WTC11 (cell line): ENCODE measurements at regions not wholly inside any gene's neighbourhood (a gene's known extent, or its start where the extent isn't known, plus 50 kb on each side); places are given as distances from the start of the nearest gene placed in this dataset.
A peak's percentile ranks its signal among the peaks of the same experiment; 100 is the strongest.
"Not testable (repeated sequence)": the region's sequence is repeated elsewhere in the genome, so short reads cannot be mapped to it uniquely, and the experiment has no call there.

ENCODE experiments used
- ATAC-seq: fragments of 200-7000 bp; cut with Tn5 transposase; 2 replicates; pipeline ENCODE4 v1.10.0; 2021; ENCODE audit warnings: mild to moderate bottlenecking, moderate library complexity
- CTCF ChIA-PET: fragments of 300-600 bp; sonication (Branson Sonifier 250); formaldehyde crosslinking; loops from one replicate; lab custom pipeline; 2021; ENCODE audit warnings: antibody characterized with exemption; lab: Charles Lee
- POLR2A ChIA-PET: fragments of 350-600 bp; sonication (Branson Sonifier 250); formaldehyde crosslinking; loops from one replicate; lab custom pipeline; 2021; ENCODE audit warnings: antibody characterized with exemption; lab: Charles Lee
- DNase-seq: peaks from one replicate; pipeline ENCODE4 v3.0.0; 2021; ENCODE audit warnings: low spot score
- H3K27ac Mint-ChIP-seq: 2 replicates; pipeline ENCODE4 v1.8.0; 2021; ENCODE audit warnings: mixed read lengths
- H3K27me3 Mint-ChIP-seq: 2 replicates; pipeline ENCODE4 v1.8.0; 2021; ENCODE audit warnings: low read depth, mild to moderate bottlenecking, moderate library complexity, mixed read lengths
- H3K36me3 Mint-ChIP-seq: 2 replicates; pipeline ENCODE4 v1.8.0; 2021; ENCODE audit warnings: mixed read lengths
- H3K4me1 Mint-ChIP-seq: 2 replicates; pipeline ENCODE4 v1.8.0; 2022; ENCODE audit warnings: mixed read lengths
- H3K4me3 Mint-ChIP-seq: 2 replicates; pipeline ENCODE4 v1.8.0; 2021; ENCODE audit warnings: mild to moderate bottlenecking, moderate library complexity, mixed read lengths
- H3K9me3 Mint-ChIP-seq: 2 replicates; pipeline ENCODE4 v1.8.0; 2021; ENCODE audit warnings: mixed read lengths
- CTCF ChIP-seq: fragments of 200-600 bp; IDR thresholded peaks from 2 replicates; pipeline ENCODE4 v1.8.0; 2022; ENCODE audit warnings: antibody characterized with exemption
- ERG ChIP-seq: fragments of 250-450 bp; sonication (Bioruptor Pico); IDR thresholded peaks from 2 replicates; pipeline ENCODE4 v1.8.0; 2021; ENCODE audit warnings: mild to moderate bottlenecking
- STAT6 ChIP-seq: sonication (generic); formaldehyde crosslinking; conservative IDR thresholded peaks from 2 replicates; pipeline ENCODE4 v1.8.1; 2023; ENCODE audit warnings: mild to moderate bottlenecking, low read depth, missing genetic modification reagents, moderate library complexity
- ZBTB21 ChIP-seq: sonication (generic); formaldehyde crosslinking; IDR thresholded peaks from 2 replicates; pipeline ENCODE4 v1.8.1; 2023; ENCODE audit warnings: mild to moderate bottlenecking, missing genetic modification reagents, borderline replicate concordance
- ZNF219 ChIP-seq: sonication (generic); formaldehyde crosslinking; IDR thresholded peaks from 2 replicates; pipeline ENCODE4 v1.8.0; 2023; ENCODE audit warnings: missing genetic modification reagents, mild to moderate bottlenecking, borderline replicate concordance
- ZNF317 ChIP-seq: sonication (generic); formaldehyde crosslinking; IDR thresholded peaks from 2 replicates; pipeline ENCODE4 v1.8.1; 2023; ENCODE audit warnings: low read depth, mild to moderate bottlenecking, moderate library complexity, missing genetic modification reagents, borderline replicate concordance
- ZNF396 ChIP-seq: fragments of 250-450 bp; sonication (Bioruptor Pico); IDR thresholded peaks from 2 replicates; pipeline ENCODE4 v1.8.0; 2021; ENCODE audit warnings: mild to moderate bottlenecking, moderate library complexity, borderline replicate concordance
- ZSCAN18 ChIP-seq: fragments of 250-450 bp; sonication (Bioruptor Pico); IDR thresholded peaks from 2 replicates; pipeline ENCODE4 v2.1.2; 2022; ENCODE audit warnings: mild to moderate bottlenecking, moderate library complexity

- Mint-ChIP-seq H3K27me3 (no peaks in the 10 kb centered on the region; the same call in 1 of the 2 replicates), H3K27ac (no peak overlapping the region), H3K9me3 (peaks cover 11% of the 10 kb centered on the region), H3K4me3 (no peak overlapping the region), H3K36me3 (no peaks in the 10 kb centered on the region), H3K4me1 (no peaks in the 10 kb centered on the region)
- DNase-seq, result no peak
- ChIA-PET CTCF (interaction anchor here (1.0 kb wide), 1 partner anchor 89 kb away, joined by 3 read pairs; no protein-coding TSS in a partner anchor), POLR2A (no interaction called here)
- ATAC-seq, result 0 out of 2 replicates have a peak, but pooled peaks have one; percentile 38
- no peak for TF ChIP-seq ZSCAN18 (CRISPR knock-in tag)
- no peak for TF ChIP-seq ERG (CRISPR knock-in tag)
- no peak for TF ChIP-seq ZNF396
- no peak for TF ChIP-seq ZNF219 (CRISPR knock-in tag)
- TF ChIP-seq STAT6 (CRISPR knock-in tag), result no peak
- no peak for TF ChIP-seq ZBTB21
- TF ChIP-seq CTCF, result no peak
- no peak for TF ChIP-seq ZNF317 (CRISPR knock-in tag)
These were observed 57.7 kb upstream of the SESTD1 start for GRCh38 chr2:179322289-179322688.

- H3K36me3 Mint-ChIP-seq, ATAC-seq, H3K27me3 Mint-ChIP-seq, CTCF ChIA-PET, H3K4me3 Mint-ChIP-seq, H3K4me1 Mint-ChIP-seq, H3K27ac Mint-ChIP-seq, DNase-seq, POLR2A ChIA-PET: not testable (repeated sequence)
- peaks cover 20% of the 10 kb centered on the region for H3K9me3 Mint-ChIP-seq
These were observed 56.4 kb upstream of the SESTD1 start for GRCh38 chr2:179321034-179321433.

GRCh38 chr2:179314729-179315128 is 50.1 kb upstream of the SESTD1 start:
- DNase-seq, POLR2A ChIA-PET, H3K4me1 Mint-ChIP-seq, ATAC-seq, H3K27me3 Mint-ChIP-seq, H3K4me3 Mint-ChIP-seq, H3K27ac Mint-ChIP-seq, CTCF ChIA-PET: not testable (repeated sequence)
- H3K9me3 Mint-ChIP-seq, result peaks cover 50% of the 10 kb centered on the region
- peaks cover 33% of the 10 kb centered on the region for H3K36me3 Mint-ChIP-seq
